ENCODE measurements at regions not wholly inside any gene's neighbourhood (a gene's known extent, or its start where the extent isn't known, plus 50 kb on each side); places are given as distances from the start of the nearest gene placed in this dataset.
"Not testable (repeated sequence)": the region's sequence is repeated elsewhere in the genome, so short reads cannot be mapped to it uniquely, and the experiment has no call there.

GRCh38 chr3:56926947-56927282 lies 125.2 kb upstream of the ARHGEF3 start:
- Histone ChIP-seq H4K20me1 (ENCODE audit: insufficient read depth, low read length) (no peaks in the 10 kb centered on the region), H3K27me3 (ENCODE audit: insufficient read depth, low read length, poor library complexity) (no peaks in the 10 kb centered on the region), H3K4me3 (ENCODE audit: low read depth in 1 of 2, low read length in 2 of 2) (no peak overlapping the region), H3K79me2 (ENCODE audit: insufficient read depth, low read length) (no peaks in the 10 kb centered on the region), H3K27ac (ENCODE audit: low read length) (no peak overlapping the region), H3K4me1 (ENCODE audit: insufficient read depth, low read length) (peaks cover 42% of the 10 kb centered on the region), H3K9ac (ENCODE audit: low read depth, low read length) (no peak overlapping the region), H2AFZ (ENCODE audit: low read depth, low read length) (no peak overlapping the region), H3K4me2 (ENCODE audit: insufficient read depth, low read length) (no peak overlapping the region), H3K9me3 (ENCODE audit: insufficient read depth, low read length, severe bottlenecking) (no peaks in the 10 kb centered on the region), H3K36me3 (ENCODE audit: insufficient read depth, low read length) (no peaks in the 10 kb centered on the region)
- TF ChIP-seq, protein P1, sequence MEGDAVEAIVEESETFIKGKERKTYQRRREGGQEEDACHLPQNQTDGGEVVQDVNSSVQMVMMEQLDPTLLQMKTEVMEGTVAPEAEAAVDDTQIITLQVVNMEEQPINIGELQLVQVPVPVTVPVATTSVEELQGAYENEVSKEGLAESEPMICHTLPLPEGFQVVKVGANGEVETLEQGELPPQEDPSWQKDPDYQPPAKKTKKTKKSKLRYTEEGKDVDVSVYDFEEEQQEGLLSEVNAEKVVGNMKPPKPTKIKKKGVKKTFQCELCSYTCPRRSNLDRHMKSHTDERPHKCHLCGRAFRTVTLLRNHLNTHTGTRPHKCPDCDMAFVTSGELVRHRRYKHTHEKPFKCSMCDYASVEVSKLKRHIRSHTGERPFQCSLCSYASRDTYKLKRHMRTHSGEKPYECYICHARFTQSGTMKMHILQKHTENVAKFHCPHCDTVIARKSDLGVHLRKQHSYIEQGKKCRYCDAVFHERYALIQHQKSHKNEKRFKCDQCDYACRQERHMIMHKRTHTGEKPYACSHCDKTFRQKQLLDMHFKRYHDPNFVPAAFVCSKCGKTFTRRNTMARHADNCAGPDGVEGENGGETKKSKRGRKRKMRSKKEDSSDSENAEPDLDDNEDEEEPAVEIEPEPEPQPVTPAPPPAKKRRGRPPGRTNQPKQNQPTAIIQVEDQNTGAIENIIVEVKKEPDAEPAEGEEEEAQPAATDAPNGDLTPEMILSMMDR (IDR thresholded peaks at IDR 0.05; ENCODE audit: borderline replicate concordance, extremely low read depth, low read length, poor library complexity, severe bottlenecking): no peak
- no peak for TF ChIP-seq EZH2 (IDR thresholded peaks at IDR 0.05; ENCODE audit: borderline replicate concordance, low read depth, low read length, severe bottlenecking)
- no peak for DNase-seq
- no peak for ATAC-seq (ENCODE audit: insufficient read depth, low read depth)

DNA sequence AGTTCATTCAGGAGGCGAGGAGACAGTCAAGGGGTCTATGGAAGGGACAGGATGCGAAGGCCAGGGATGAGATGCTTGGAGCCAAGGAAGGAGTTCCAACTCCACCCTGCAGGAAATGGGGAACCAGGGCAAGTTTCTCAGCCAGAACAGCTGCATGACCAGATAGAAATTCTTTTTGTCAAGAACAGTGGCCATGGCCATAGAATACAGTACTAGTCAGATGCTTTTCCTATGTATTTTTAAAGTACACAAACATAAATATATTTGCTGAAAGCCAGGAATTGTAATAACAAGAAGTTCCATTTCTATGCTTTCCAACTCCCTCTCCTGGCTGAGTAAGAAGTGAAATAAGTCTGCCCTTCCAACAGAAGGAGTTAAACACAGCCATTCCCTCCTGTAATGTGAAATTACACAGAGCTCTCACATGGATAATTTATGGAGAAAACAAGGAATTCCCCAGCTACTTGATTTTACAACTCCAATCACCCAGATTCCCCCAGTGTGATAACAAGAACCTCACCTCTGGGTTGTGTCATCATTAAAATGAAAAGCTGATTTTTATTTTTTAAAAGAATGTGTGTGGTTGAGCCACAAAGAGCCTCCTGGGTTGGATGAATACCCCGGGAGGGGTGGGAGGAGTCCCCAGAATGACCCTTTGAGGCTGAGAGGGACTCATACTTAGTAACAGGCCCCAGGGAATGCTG lies 124.6 kb upstream of the ARHGEF3 start:
- no peak for ATAC-seq (ENCODE audit: insufficient read depth, low read depth)
- Histone ChIP-seq H3K4me1 (ENCODE audit: insufficient read depth, low read length) (peaks cover 47% of the 10 kb centered on the region), H3K79me2 (ENCODE audit: insufficient read depth, low read length) (no peaks in the 10 kb centered on the region), H3K4me3 (ENCODE audit: low read depth in 1 of 2, low read length in 2 of 2) (no peak overlapping the region), H2AFZ (ENCODE audit: low read depth, low read length) (no peak overlapping the region), H3K27me3 (ENCODE audit: insufficient read depth, low read length, poor library complexity) (no peaks in the 10 kb centered on the region), H3K4me2 (ENCODE audit: insufficient read depth, low read length) (no peak overlapping the region), H3K36me3 (ENCODE audit: insufficient read depth, low read length) (no peaks in the 10 kb centered on the region), H4K20me1 (ENCODE audit: insufficient read depth, low read length) (no peaks in the 10 kb centered on the region), H3K9me3 (ENCODE audit: insufficient read depth, low read length, severe bottlenecking) (no peaks in the 10 kb centered on the region), H3K9ac (ENCODE audit: low read depth, low read length) (no peak overlapping the region), H3K27ac (ENCODE audit: low read length) (no peak overlapping the region)
- TF ChIP-seq, protein P1 (IDR thresholded peaks at IDR 0.05; ENCODE audit: borderline replicate concordance, extremely low read depth, low read length, poor library complexity, severe bottlenecking): no peak
- TF ChIP-seq EZH2 (IDR thresholded peaks at IDR 0.05; ENCODE audit: borderline replicate concordance, low read depth, low read length, severe bottlenecking): no peak
- DNase-seq: no peak

DNA sequence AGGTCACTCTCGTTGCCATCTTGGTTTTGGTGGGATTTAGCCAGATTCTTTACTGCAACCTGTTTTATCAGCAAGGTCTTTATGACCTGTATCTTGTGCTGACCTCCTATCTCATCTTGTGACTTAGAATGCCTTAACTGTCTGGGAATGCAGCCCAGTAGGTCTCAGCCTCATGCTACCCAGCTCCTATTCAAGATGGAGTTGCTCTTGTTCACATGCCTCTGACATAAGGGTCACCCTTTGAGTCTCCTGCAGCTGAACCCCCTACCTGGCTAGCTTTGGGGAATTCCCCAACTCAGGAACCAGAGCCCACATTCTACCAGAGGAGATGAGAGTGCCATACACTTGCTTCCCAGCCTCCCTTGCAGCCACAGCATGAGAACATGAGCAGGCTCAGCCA lies 123.0 kb upstream of the ARHGEF3 start:
- not testable (repeated sequence) for H3K4me3 ChIP-seq (ENCODE audit: low read depth in 1 of 2, low read length in 2 of 2); H4K20me1 ChIP-seq (ENCODE audit: insufficient read depth, low read length); H3K9me3 ChIP-seq (ENCODE audit: insufficient read depth, low read length, severe bottlenecking); H3K36me3 ChIP-seq (ENCODE audit: insufficient read depth, low read length); H2AFZ ChIP-seq (ENCODE audit: low read depth, low read length); DNase-seq; H3K4me2 ChIP-seq (ENCODE audit: insufficient read depth, low read length); H3K27me3 ChIP-seq (ENCODE audit: insufficient read depth, low read length, poor library complexity); H3K27ac ChIP-seq (ENCODE audit: low read length); H3K79me2 ChIP-seq (ENCODE audit: insufficient read depth, low read length); H3K9ac ChIP-seq (ENCODE audit: low read depth, low read length); ATAC-seq (ENCODE audit: insufficient read depth, low read depth)
- peaks cover 58% of the 10 kb centered on the region for H3K4me1 ChIP-seq (ENCODE audit: insufficient read depth, low read length)

DNA sequence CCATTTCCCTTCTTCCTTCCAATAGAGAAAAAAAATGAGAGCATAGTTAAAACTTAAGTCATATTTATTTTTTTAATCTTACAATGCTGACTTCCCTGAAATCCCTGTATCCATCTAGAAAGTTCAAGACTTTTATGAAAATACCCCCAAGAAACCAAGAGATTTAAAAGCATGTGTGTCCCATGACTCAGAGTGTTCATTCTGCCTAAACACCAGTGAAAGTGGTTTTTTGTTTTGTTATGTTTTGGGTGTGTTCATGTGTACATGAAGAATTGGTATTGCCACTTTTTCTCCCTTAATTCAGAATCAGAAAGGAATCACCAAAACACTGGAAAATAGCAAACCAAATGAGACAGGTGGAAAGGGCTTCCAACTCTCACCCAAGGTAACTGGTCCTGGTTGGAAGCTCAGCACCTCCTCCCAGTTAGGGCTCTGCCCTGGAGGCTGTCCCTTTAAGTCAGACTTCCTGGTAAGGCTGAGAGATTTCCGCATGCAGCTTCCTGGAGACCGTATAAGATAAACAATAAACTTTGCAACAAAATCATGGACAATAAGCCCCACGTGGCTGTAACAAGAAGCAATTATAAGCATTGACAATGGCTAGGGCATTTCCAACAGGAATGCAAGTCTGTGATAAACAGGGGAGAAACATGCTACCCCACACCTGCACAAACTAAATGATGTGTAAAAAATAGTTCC lies 121.9 kb upstream of the ARHGEF3 start:
- peaks cover 58% of the 10 kb centered on the region for H3K4me1 ChIP-seq (ENCODE audit: insufficient read depth, low read length)
- H2AFZ ChIP-seq (ENCODE audit: low read depth, low read length): peak overlapping the region; percentile 36; the same call in 1 of the 2 replicates
- no peaks in the 10 kb centered on the region for H3K27me3 ChIP-seq (ENCODE audit: insufficient read depth, low read length, poor library complexity)
- H4K20me1 ChIP-seq (ENCODE audit: insufficient read depth, low read length): no peaks in the 10 kb centered on the region
- DNase-seq (peak; percentile 30), ATAC-seq (ENCODE audit: insufficient read depth, low read depth) (no peak)
- H3K9me3 ChIP-seq (ENCODE audit: insufficient read depth, low read length, severe bottlenecking): no peaks in the 10 kb centered on the region
- H3K36me3 ChIP-seq (ENCODE audit: insufficient read depth, low read length): no peaks in the 10 kb centered on the region
- no peak overlapping the region for H3K4me3 ChIP-seq (ENCODE audit: low read depth in 1 of 2, low read length in 2 of 2)
- H3K79me2 ChIP-seq (ENCODE audit: insufficient read depth, low read length): no peaks in the 10 kb centered on the region
- H3K4me2 ChIP-seq (ENCODE audit: insufficient read depth, low read length): no peak overlapping the region
- H3K27ac ChIP-seq (ENCODE audit: low read length): peak overlapping the region; percentile 40
- no peak overlapping the region; the same call in 1 of the 2 replicates for H3K9ac ChIP-seq (ENCODE audit: low read depth, low read length)
- TF ChIP-seq EZH2 (IDR thresholded peaks at IDR 0.05; ENCODE audit: borderline replicate concordance, low read depth, low read length, severe bottlenecking): no peak
- TF ChIP-seq, protein P1 (IDR thresholded peaks at IDR 0.05; ENCODE audit: borderline replicate concordance, extremely low read depth, low read length, poor library complexity, severe bottlenecking): no peak
